ENCODE measurements at regions not wholly inside any gene's neighbourhood (a gene's known extent, or its start where the extent isn't known, plus 50 kb on each side); places are given as distances from the start of the nearest gene placed in this dataset.

GRCh38 chr15:47614360-47615011 is 102.8 kb upstream of the SEMA6D start:
- DNase-seq, result no peak

- no peak for DNase-seq
These were observed 100.4 kb upstream of the SEMA6D start for GRCh38 chr15:47616876-47617275.

GRCh38 chr15:47618241-47618640 is 99.1 kb upstream of the SEMA6D start:
- DNase-seq, result no peak

- no peak for DNase-seq
These were observed 96.2 kb upstream of the SEMA6D start for GRCh38 chr15:47620960-47621681.

GRCh38 chr15:47622055-47622454 is 95.2 kb upstream of the SEMA6D start:
- no peak for DNase-seq

GRCh38 chr15:47624503-47624902 is 92.8 kb upstream of the SEMA6D start:
- DNase-seq, result no peak

- no peak for DNase-seq
These were observed 78.3 kb upstream of the SEMA6D start for GRCh38 chr15:47639042-47639441.

- no peak for DNase-seq
These were observed 77.2 kb upstream of the SEMA6D start for GRCh38 chr15:47640079-47640478.

- DNase-seq, result no peak
These were observed 76.4 kb upstream of the SEMA6D start for GRCh38 chr15:47640901-47641300.

- DNase-seq, result no peak
These were observed 72.6 kb upstream of the SEMA6D start for GRCh38 chr15:47644722-47645121.

GRCh38 chr15:47650564-47650963 is 66.7 kb upstream of the SEMA6D start:
- DNase-seq, result no peak

GRCh38 chr15:47652328-47652727 is 65.0 kb upstream of the SEMA6D start:
- DNase-seq, result no peak

GRCh38 chr15:47652844-47653243 is 64.5 kb upstream of the SEMA6D start:
- DNase-seq, result no peak

GRCh38 chr15:47661661-47662180 is 55.6 kb upstream of the SEMA6D start:
- no peak for DNase-seq

GRCh38 chr15:47663101-47663500 is 54.2 kb upstream of the SEMA6D start:
- DNase-seq, result no peak
